Naive thymus-derived CD4-positive, alpha-beta T cell (primary cell): ENCODE measurements at regions not wholly inside any gene's neighbourhood (a gene's known extent, or its start where the extent isn't known, plus 50 kb on each side); places are given as distances from the start of the nearest gene placed in this dataset.
A peak's percentile ranks its signal among the peaks of the same experiment; 100 is the strongest.

ENCODE experiments used
- ATAC-seq: fragments of 150-1000 bp; cut with Tn5 transposase; 2 replicates; pipeline ENCODE4 v1.10.0; 2021; ENCODE audit warnings: mild to moderate bottlenecking, moderate library complexity
- CTCF ChIA-PET: fragments of 350-600 bp; sonication (Branson Sonifier 250); formaldehyde crosslinking; loops from one replicate; lab custom pipeline; 2021; ENCODE audit warnings: antibody characterized with exemption; lab: Charles Lee
- POLR2A ChIA-PET: fragments of 350-600 bp; sonication (Branson Sonifier 250); formaldehyde crosslinking; loops from one replicate; lab custom pipeline; 2021; ENCODE audit warnings: antibody characterized with exemption, inconsistent platforms; lab: Charles Lee
- DNase-seq, 9 donors: peaks; one replicate each; pipeline versions ENCODE4 v3.0.0 to v3.0.0-alpha.2; 2020 to 2022; ENCODE audit warnings: mixed read lengths in 1 of 9
- H3K27ac ChIP-seq: one replicate; pipeline ENCODE4 v1.7.0; 2013; ENCODE audit warnings: mild to moderate bottlenecking, low read depth, low read length, moderate library complexity
- H3K27me3 ChIP-seq, 2 donors: one replicate each; pipeline ENCODE4 v1.7.0; 2013; ENCODE audit warnings: low read length in 2 of 2, mild to moderate bottlenecking in 2 of 2, moderate library complexity in 2 of 2; ENCODE audit not compliant: control insufficient read depth in 2 of 2, insufficient read depth in 2 of 2
- H3K36me3 ChIP-seq, 3 experiments: 1 replicate in 2 of 3; 2 replicates in 1 of 3; pipeline ENCODE4 v1.7.0; 2013; ENCODE audit warnings: low read length in 3 of 3, mild to moderate bottlenecking in 3 of 3, moderate library complexity in 1 of 3; ENCODE audit not compliant: insufficient read depth in 3 of 3, control insufficient read depth in 2 of 3
- H3K4me1 ChIP-seq, 2 donors: one replicate each; pipeline ENCODE4 v1.7.0; 2013; ENCODE audit warnings: low read length in 2 of 2, mild to moderate bottlenecking in 2 of 2, moderate library complexity in 1 of 2; ENCODE audit not compliant: control insufficient read depth in 2 of 2, insufficient read depth in 2 of 2
- H3K4me3 ChIP-seq: 2 replicates; pipeline ENCODE4 v1.7.0; 2013; ENCODE audit warnings: mild to moderate bottlenecking, low read length
- H3K9me3 ChIP-seq, 3 experiments: 1 replicate in 2 of 3; 2 replicates in 1 of 3; pipeline ENCODE4 v1.7.0; 2013; ENCODE audit warnings: low read length in 3 of 3; ENCODE audit not compliant: control insufficient read depth in 2 of 3
- H3K27ac Mint-ChIP-seq, 9 donors: one replicate each; pipeline ENCODE4 v1.8.0; 2020 to 2022; ENCODE audit warnings: mixed read lengths in 9 of 9, mild to moderate bottlenecking in 8 of 9, moderate library complexity in 5 of 9, inconsistent platforms in 2 of 9
- H3K27me3 Mint-ChIP-seq, 5 donors: one replicate each; pipeline ENCODE4 v1.8.0; 2021 to 2022; ENCODE audit warnings: mixed read lengths in 5 of 5, mild to moderate bottlenecking in 1 of 5
- H3K36me3 Mint-ChIP-seq, 5 donors: one replicate each; pipeline ENCODE4 v1.8.0; 2020 to 2022; ENCODE audit warnings: mixed read lengths in 5 of 5, mild to moderate bottlenecking in 3 of 5, inconsistent platforms in 1 of 5
- H3K4me1 Mint-ChIP-seq, 7 donors: one replicate each; pipeline ENCODE4 v1.8.0; 2020 to 2022; ENCODE audit warnings: mixed read lengths in 7 of 7, mild to moderate bottlenecking in 3 of 7, inconsistent platforms in 1 of 7
- H3K4me3 Mint-ChIP-seq, 10 donors: one replicate each; pipeline ENCODE4 v1.8.0; 2020 to 2022; ENCODE audit warnings: mild to moderate bottlenecking in 10 of 10, mixed read lengths in 10 of 10, moderate library complexity in 6 of 10, inconsistent platforms in 2 of 10
- H3K9me3 Mint-ChIP-seq, 11 donors: one replicate each; pipeline ENCODE4 v1.8.0; 2020 to 2022; ENCODE audit warnings: mixed read lengths in 11 of 11, mild to moderate bottlenecking in 4 of 11, inconsistent platforms in 1 of 11, moderate library complexity in 1 of 11
- intact Hi-C, 2 donors: fragments of 100-400 bp; cut with micrococcal nuclease; formaldehyde crosslinking; loops; one replicate each; pipeline ENCODE4 v1.15.1; 2023

DNA sequence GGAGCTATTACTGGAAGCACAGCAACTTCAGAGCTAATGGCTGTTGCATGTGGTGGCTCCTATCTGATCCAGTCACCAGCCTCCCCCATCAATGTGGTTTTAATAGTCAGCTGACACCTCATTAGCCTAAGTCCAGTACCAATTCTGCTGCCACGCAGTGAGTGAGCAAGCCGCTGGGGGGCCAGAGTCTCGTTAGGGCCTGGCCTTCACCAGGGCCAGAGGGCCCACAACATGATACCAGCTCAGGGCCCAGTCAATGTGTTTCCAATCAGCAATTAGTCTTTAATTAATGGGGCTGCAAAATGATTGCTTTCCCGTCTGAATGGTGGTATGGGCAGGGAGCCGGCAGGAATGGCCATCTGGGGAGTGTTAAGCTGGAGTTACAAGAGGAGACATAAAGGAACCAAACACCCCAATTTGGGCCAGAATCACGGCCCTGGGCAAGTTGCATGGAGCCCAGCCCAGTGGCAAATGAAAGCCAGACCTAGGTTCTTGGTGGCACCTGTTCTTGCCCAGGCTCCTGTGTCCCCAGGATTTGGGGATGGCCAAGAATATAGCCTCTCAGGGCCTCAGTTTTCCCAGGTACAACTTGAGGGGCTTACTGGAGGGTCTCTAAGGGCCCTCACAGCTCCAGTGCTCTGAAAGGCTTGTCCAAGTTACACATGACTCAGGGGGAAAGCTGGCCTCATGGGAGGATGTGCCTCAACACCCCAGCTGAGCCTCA is 119.2 kb downstream of the EFNB1 start:
- intact Hi-C loops, result no loop called here
- POLR2A ChIA-PET, result no interaction called here
- DNase-seq, result no peak
- H3K9me3 Mint-ChIP-seq, result no peaks in the 10 kb centered on the region
- H3K27ac ChIP-seq, result no peak overlapping the region
- no peaks in the 10 kb centered on the region for H3K27me3 ChIP-seq
- H3K27ac Mint-ChIP-seq, result no peak overlapping the region
- no peaks in the 10 kb centered on the region for H3K9me3 ChIP-seq
- H3K4me3 ChIP-seq, result no peak overlapping the region
- no peak for ATAC-seq
- H3K36me3 Mint-ChIP-seq, result no peaks in the 10 kb centered on the region
- no peaks in the 10 kb centered on the region for H3K36me3 ChIP-seq
- CTCF ChIA-PET, result no interaction called here
- no peaks in the 10 kb centered on the region for H3K4me1 ChIP-seq
- H3K4me1 Mint-ChIP-seq, result no peaks in the 10 kb centered on the region
- no peak overlapping the region for H3K4me3 Mint-ChIP-seq
- peaks cover 0 to 3% (median 0%) of the 10 kb centered on the region in 5 donors for H3K27me3 Mint-ChIP-seq

DNA sequence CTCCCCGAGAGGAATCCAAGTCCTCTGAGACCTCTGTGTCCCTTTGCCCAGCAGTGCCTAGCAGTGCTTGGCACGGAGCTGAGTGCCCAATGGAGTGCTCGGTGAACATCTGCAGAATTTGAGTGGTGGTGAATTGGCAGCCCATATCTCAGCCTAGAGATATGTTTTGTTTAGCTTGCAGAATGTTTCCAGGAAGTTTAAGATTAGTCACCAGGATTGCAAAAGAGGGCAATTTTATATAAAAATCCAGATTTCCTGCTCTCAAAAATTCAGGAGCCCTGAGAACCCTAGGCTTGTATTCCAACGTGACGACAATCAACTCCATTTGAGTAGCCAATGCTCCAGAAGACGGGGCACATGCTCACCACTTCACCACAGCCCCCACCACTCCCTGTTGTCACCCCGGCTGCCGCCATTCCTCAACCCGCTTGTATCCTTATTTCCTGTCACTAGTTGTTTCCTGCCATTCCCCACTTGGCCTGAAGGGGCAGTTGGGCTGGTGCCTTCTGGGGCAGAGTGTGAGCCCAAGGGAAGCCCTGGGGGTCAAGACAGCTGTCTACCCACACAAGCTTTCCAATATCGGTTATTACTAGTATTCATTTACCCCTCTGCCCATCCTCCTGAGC is 116.9 kb downstream of the EFNB1 start:
- Mint-ChIP-seq H3K36me3 (no peaks in the 10 kb centered on the region), H3K9me3 (no peaks in the 10 kb centered on the region), H3K4me1 (peaks cover 0 to 5% (median 0%) of the 10 kb centered on the region in 7 donors), H3K4me3 (no peak overlapping the region), H3K27me3 (peaks cover 0 to 3% (median 0%) of the 10 kb centered on the region in 5 donors), H3K27ac (peak overlapping the region in 1 of 9 donors; percentile 41)
- ChIA-PET CTCF (no interaction called here), POLR2A (no interaction called here)
- Histone ChIP-seq H3K27ac (no peak overlapping the region), H3K36me3 (no peaks in the 10 kb centered on the region), H3K4me1 (no peaks in the 10 kb centered on the region), H3K4me3 (no peak overlapping the region), H3K27me3 (no peaks in the 10 kb centered on the region), H3K9me3 (no peaks in the 10 kb centered on the region)
- ATAC-seq (no peak), DNase-seq (no peak)
- intact Hi-C loops, result no loop called here

DNA sequence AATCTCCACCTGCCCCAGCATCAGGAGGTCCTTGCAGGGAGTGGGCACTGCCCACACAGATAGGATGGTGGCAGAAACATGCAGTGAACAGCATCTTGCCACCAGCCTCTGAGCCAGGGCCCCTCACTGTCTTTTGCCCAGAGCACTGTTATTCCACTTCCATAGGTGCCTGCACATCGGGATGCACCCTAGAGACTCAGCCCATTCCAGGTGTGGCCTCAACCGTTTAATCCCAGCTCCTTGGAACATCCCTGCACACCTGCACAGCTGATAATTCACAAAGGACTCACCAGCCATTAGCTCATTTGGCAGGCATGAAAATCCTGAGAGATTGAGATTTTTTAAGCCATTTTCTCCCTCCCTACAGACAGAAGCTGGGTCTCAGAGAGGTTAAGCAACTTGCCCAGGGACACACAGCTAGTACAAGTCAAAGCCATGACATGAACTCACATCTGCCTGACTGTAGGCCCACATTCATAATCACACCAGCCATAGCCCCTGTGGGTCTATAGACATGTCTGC is 116.3 kb downstream of the EFNB1 start:
- peaks cover 0 to 7% (median 0%) of the 10 kb centered on the region in 7 donors for H3K4me1 Mint-ChIP-seq
- H3K4me3 Mint-ChIP-seq, result no peak overlapping the region
- Histone ChIP-seq H3K36me3 (no peaks in the 10 kb centered on the region), H3K4me3 (no peak overlapping the region), H3K9me3 (no peaks in the 10 kb centered on the region), H3K4me1 (no peaks in the 10 kb centered on the region), H3K27me3 (no peaks in the 10 kb centered on the region), H3K27ac (no peak overlapping the region)
- H3K36me3 Mint-ChIP-seq, result no peaks in the 10 kb centered on the region
- H3K27me3 Mint-ChIP-seq, result peaks cover 0 to 3% (median 0%) of the 10 kb centered on the region in 5 donors
- H3K9me3 Mint-ChIP-seq, result no peaks in the 10 kb centered on the region
- ATAC-seq (no peak), DNase-seq (no peak)
- intact Hi-C loops, result no loop called here
- H3K27ac Mint-ChIP-seq, result no peak overlapping the region
- POLR2A ChIA-PET, result no interaction called here
- CTCF ChIA-PET, result no interaction called here

DNA sequence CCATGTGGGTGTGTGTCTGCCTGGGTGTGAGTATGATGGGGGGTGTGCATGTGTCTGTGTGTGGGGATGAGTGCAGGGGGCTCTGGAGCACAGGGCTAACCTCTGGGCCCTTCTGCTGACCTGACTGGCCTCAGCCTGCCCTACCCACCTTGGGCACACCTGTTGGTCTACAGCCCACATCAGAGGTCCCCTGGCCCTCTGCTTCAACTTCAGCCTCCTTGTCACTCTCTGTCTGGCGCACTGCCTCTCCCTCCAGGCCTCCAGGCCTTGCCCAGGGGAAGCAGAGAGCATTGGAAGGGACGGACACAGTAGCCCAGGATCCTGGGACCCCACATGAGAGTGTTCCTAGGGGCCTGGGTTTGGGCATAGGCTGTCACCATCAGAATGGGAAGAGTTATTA is 115.4 kb downstream of the EFNB1 start:
- no peak for DNase-seq
- H3K27me3 Mint-ChIP-seq, result peaks cover 0 to 3% (median 0%) of the 10 kb centered on the region in 5 donors
- H3K36me3 Mint-ChIP-seq, result no peaks in the 10 kb centered on the region
- H3K4me3 Mint-ChIP-seq, result no peak overlapping the region
- intact Hi-C loops, result no loop called here
- H3K9me3 ChIP-seq, result no peaks in the 10 kb centered on the region
- H3K27ac Mint-ChIP-seq, result no peak overlapping the region
- no peak for ATAC-seq
- H3K4me3 ChIP-seq, result no peak overlapping the region
- H3K4me1 Mint-ChIP-seq, result peaks cover 0 to 7% (median 0%) of the 10 kb centered on the region in 7 donors
- H3K27me3 ChIP-seq, result no peaks in the 10 kb centered on the region
- H3K4me1 ChIP-seq, result no peaks in the 10 kb centered on the region
- ChIA-PET CTCF (no interaction called here), POLR2A (no interaction called here)
- H3K36me3 ChIP-seq, result no peaks in the 10 kb centered on the region
- no peaks in the 10 kb centered on the region for H3K9me3 Mint-ChIP-seq
- H3K27ac ChIP-seq, result no peak overlapping the region

DNA sequence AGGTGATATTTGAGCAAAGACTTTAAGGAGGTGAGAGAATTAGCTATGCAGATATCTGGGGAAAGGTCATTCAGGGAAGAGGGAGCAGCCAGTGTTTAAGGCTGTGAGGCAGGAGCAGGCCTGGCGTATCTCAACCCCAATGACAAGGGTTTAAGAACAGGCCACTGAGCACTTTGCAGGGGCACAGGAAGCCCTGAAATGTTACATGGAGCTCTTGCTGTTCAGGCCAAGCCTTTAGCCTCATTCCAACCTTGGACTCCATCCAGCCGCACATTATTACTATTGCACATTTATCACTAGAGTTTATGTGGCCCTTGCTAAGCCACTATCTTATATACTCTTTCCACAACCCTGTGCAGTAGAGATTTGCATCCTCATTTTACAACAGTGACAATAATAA is 114.0 kb downstream of the EFNB1 start:
- Histone ChIP-seq H3K9me3 (no peaks in the 10 kb centered on the region), H3K4me3 (no peak overlapping the region), H3K27me3 (no peaks in the 10 kb centered on the region), H3K36me3 (no peaks in the 10 kb centered on the region), H3K27ac (no peak overlapping the region), H3K4me1 (no peaks in the 10 kb centered on the region)
- peaks cover 0 to 3% (median 0%) of the 10 kb centered on the region in 5 donors for H3K27me3 Mint-ChIP-seq
- ATAC-seq, result no peak
- H3K36me3 Mint-ChIP-seq, result no peaks in the 10 kb centered on the region
- H3K4me1 Mint-ChIP-seq, result peaks cover 0 to 7% (median 0%) of the 10 kb centered on the region in 7 donors
- DNase-seq, result no peak
- no peak overlapping the region for H3K4me3 Mint-ChIP-seq
- no peak overlapping the region for H3K27ac Mint-ChIP-seq
- ChIA-PET CTCF (no interaction called here), POLR2A (no interaction called here)
- intact Hi-C loops, result no loop called here
- H3K9me3 Mint-ChIP-seq, result no peaks in the 10 kb centered on the region

DNA sequence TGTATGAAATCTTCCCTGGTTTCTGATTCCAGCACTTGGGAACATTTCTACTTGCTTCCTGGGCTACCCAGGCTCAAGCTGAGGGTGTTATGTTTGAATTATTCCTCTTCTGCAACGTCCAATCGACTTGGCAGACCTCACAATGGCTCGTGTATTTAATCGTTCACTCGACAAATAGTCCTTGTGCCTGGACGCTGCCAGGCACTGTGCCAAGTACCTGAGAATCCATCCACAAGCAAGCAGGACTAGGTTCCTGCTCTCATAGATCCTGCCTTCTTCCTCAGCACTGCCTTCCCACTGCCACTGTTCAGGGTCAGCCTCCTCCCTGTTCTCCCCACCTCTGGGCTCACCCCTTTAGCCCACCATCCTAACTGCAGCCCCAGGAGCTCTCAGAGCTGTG is 113.3 kb downstream of the EFNB1 start:
- Mint-ChIP-seq H3K4me3 (no peak overlapping the region), H3K36me3 (no peaks in the 10 kb centered on the region), H3K27ac (no peak overlapping the region), H3K4me1 (peaks cover 0 to 7% (median 0%) of the 10 kb centered on the region in 7 donors), H3K9me3 (no peaks in the 10 kb centered on the region), H3K27me3 (peaks cover 0 to 1% (median 0%) of the 10 kb centered on the region in 5 donors)
- no peaks in the 10 kb centered on the region for H3K4me1 ChIP-seq
- ATAC-seq, result no peak
- no peak for DNase-seq
- no peaks in the 10 kb centered on the region for H3K27me3 ChIP-seq
- H3K27ac ChIP-seq, result no peak overlapping the region
- CTCF ChIA-PET, result no interaction called here
- intact Hi-C loops, result no loop called here
- H3K4me3 ChIP-seq, result no peak overlapping the region
- no peaks in the 10 kb centered on the region for H3K36me3 ChIP-seq
- POLR2A ChIA-PET, result no interaction called here
- H3K9me3 ChIP-seq, result no peaks in the 10 kb centered on the region
